Ishikawa (cell line): ENCODE measurements at regions not wholly inside any gene's neighbourhood (a gene's known extent, or its start where the extent isn't known, plus 50 kb on each side); places are given as distances from the start of the nearest gene placed in this dataset.

Source experiments
- EGR1 ChIP-seq: IDR thresholded peaks from 2 replicates; pipeline ENCODE4 v1.6.1; 2012
- EP300 ChIP-seq: IDR thresholded peaks from 2 replicates; pipeline ENCODE4 v1.6.1; 2012; ENCODE audit warnings: borderline replicate concordance
- FOXM1 ChIP-seq: IDR thresholded peaks from 2 replicates; pipeline ENCODE4 v1.6.1; 2012; ENCODE audit warnings: low read depth, borderline replicate concordance
- TF ChIP-seq, protein P1 (sequence below): IDR thresholded peaks from 2 replicates; pipeline ENCODE4 v1.6.1; 2012; ENCODE audit warnings: low read depth, mild to moderate bottlenecking

DNA sequence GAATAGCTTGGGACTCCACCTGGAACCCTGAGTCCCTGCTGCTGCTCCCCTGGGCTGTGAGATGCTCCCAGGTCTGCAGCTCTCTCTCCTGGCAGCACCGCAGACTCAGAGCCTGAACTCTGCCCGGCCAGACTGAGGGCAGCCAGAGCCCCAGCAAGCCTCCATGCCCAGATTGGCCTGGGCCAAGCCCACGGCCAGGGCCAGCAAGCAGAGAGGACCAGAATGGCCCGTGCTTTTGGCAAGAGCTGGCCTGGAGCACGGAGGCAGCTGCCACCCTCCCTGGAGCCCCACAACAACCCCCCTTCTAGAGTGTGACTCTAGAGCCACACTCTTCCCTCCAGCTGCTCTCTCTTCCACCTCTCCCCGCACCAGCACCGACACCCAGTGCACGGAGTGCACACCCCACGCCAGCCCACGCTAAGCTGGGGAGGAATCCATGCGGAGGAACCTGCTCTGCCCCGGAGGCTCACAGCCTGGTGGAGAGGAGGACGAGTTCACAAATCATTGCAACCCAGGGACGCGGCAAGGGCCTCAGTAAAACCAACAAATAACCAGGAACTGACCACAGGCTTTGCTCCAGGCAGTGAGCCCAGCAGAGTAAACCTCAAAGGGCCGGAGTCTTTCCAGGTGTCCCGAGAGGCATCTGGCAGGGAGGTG, 110.3 kb downstream of the HMX1 start:
- TF ChIP-seq EP300 (no peak), EGR1 (no peak), FOXM1 (no peak)
- TF ChIP-seq, protein P1, sequence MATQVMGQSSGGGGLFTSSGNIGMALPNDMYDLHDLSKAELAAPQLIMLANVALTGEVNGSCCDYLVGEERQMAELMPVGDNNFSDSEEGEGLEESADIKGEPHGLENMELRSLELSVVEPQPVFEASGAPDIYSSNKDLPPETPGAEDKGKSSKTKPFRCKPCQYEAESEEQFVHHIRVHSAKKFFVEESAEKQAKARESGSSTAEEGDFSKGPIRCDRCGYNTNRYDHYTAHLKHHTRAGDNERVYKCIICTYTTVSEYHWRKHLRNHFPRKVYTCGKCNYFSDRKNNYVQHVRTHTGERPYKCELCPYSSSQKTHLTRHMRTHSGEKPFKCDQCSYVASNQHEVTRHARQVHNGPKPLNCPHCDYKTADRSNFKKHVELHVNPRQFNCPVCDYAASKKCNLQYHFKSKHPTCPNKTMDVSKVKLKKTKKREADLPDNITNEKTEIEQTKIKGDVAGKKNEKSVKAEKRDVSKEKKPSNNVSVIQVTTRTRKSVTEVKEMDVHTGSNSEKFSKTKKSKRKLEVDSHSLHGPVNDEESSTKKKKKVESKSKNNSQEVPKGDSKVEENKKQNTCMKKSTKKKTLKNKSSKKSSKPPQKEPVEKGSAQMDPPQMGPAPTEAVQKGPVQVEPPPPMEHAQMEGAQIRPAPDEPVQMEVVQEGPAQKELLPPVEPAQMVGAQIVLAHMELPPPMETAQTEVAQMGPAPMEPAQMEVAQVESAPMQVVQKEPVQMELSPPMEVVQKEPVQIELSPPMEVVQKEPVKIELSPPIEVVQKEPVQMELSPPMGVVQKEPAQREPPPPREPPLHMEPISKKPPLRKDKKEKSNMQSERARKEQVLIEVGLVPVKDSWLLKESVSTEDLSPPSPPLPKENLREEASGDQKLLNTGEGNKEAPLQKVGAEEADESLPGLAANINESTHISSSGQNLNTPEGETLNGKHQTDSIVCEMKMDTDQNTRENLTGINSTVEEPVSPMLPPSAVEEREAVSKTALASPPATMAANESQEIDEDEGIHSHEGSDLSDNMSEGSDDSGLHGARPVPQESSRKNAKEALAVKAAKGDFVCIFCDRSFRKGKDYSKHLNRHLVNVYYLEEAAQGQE, result no peak
